ENCODE measurements at regions not wholly inside any gene's neighbourhood (a gene's known extent, or its start where the extent isn't known, plus 50 kb on each side); places are given as distances from the start of the nearest gene placed in this dataset.

- Mint-ChIP-seq H3K27me3 (ENCODE audit: unreplicated experiment) (no peaks in the 10 kb centered on the region), H3K36me3 (ENCODE audit: low read depth, unreplicated experiment) (no peaks in the 10 kb centered on the region), H3K4me3 (ENCODE audit: unreplicated experiment) (no peak overlapping the region), H3K27ac (ENCODE audit: unreplicated experiment) (no peak overlapping the region), H3K9me3 (ENCODE audit: unreplicated experiment) (no peaks in the 10 kb centered on the region), H3K4me1 (ENCODE audit: unreplicated experiment) (peaks cover 6% of the 10 kb centered on the region)
- TF ChIP-seq, protein P1, sequence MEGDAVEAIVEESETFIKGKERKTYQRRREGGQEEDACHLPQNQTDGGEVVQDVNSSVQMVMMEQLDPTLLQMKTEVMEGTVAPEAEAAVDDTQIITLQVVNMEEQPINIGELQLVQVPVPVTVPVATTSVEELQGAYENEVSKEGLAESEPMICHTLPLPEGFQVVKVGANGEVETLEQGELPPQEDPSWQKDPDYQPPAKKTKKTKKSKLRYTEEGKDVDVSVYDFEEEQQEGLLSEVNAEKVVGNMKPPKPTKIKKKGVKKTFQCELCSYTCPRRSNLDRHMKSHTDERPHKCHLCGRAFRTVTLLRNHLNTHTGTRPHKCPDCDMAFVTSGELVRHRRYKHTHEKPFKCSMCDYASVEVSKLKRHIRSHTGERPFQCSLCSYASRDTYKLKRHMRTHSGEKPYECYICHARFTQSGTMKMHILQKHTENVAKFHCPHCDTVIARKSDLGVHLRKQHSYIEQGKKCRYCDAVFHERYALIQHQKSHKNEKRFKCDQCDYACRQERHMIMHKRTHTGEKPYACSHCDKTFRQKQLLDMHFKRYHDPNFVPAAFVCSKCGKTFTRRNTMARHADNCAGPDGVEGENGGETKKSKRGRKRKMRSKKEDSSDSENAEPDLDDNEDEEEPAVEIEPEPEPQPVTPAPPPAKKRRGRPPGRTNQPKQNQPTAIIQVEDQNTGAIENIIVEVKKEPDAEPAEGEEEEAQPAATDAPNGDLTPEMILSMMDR (IDR thresholded peaks at IDR 0.05; ENCODE audit: unreplicated experiment): no peak
- no peak for DNase-seq (ENCODE audit: low spot score)
Observed at GRCh38 chr14:100396266-100396795, 73.2 kb downstream of the SLC25A47 start.

DNA sequence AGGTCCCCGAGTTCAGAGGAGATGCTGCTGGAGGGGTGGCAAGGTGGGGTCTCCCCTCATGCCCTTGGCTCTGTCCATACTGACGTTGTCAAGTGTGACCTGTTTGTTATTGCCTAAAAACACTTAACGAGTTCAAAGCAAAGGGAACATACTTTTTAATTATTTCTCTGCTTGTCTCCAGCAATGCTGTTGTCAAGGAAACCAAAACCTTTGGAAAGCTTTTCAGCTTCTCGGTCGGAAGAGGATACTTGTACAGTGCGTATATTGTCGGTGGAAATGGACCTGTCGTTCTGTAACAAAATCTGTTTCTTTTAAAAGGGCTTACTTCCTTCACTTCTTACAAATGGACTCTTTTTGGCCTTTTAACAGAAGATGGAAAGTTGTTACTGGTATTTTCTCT lies 73.9 kb downstream of the SLC25A47 start:
- no peak for DNase-seq (ENCODE audit: low spot score)
- H3K27me3 Mint-ChIP-seq (ENCODE audit: unreplicated experiment): no peaks in the 10 kb centered on the region
- no peaks in the 10 kb centered on the region for H3K36me3 Mint-ChIP-seq (ENCODE audit: low read depth, unreplicated experiment)
- no peak overlapping the region for H3K27ac Mint-ChIP-seq (ENCODE audit: unreplicated experiment)
- no peaks in the 10 kb centered on the region for H3K9me3 Mint-ChIP-seq (ENCODE audit: unreplicated experiment)
- H3K4me1 Mint-ChIP-seq (ENCODE audit: unreplicated experiment): peaks cover 6% of the 10 kb centered on the region
- no peak overlapping the region for H3K4me3 Mint-ChIP-seq (ENCODE audit: unreplicated experiment)
- TF ChIP-seq, protein P1 (IDR thresholded peaks at IDR 0.05; ENCODE audit: unreplicated experiment): no peak

GRCh38 chr14:100398044-100398443 lies 74.9 kb downstream of the SLC25A47 start:
- Mint-ChIP-seq H3K4me1 (ENCODE audit: unreplicated experiment) (peaks cover 6% of the 10 kb centered on the region), H3K9me3 (ENCODE audit: unreplicated experiment) (no peaks in the 10 kb centered on the region), H3K4me3 (ENCODE audit: unreplicated experiment) (no peak overlapping the region), H3K27ac (ENCODE audit: unreplicated experiment) (no peak overlapping the region), H3K27me3 (ENCODE audit: unreplicated experiment) (no peaks in the 10 kb centered on the region), H3K36me3 (ENCODE audit: low read depth, unreplicated experiment) (no peaks in the 10 kb centered on the region)
- DNase-seq (ENCODE audit: low spot score): no peak
- TF ChIP-seq, protein P1 (IDR thresholded peaks at IDR 0.05; ENCODE audit: unreplicated experiment): no peak

DNA sequence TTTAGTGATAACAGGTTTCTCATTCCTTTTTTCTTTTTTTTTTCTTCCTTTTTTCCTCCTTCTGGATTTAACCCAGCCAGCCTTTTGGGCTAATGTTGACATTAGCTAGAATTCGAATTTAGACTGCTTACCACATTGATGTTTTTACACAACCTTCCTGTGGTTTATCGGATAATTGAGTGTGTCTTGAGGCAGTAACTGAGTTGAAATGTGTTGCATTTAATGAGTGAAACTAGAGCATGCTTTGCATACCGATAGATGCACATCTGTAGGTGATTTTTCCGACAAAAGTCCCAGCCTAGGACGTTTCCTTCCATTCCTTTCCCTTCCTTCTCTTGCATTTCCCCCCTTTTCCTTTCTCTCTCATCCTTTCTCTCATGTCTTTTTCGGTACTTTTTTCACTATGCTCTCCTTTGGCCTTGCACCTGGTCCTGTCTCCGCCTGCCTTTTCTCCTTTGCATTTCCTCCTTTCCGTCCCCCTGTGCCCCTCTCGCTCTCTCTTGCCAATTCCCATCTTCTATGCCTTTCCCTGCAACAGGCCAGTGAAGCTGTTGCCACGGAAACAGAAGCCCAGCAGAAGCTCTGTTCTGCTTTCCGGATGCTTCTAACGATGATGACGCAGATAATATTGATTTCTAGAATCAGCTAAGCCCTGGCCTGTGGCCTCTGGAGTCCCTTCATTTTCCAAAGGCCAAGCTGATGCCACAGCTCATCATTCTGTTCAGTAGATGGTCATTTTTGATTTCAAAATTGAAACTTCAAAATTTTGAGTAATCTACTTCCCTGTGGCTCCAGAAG lies 76.1 kb downstream of the SLC25A47 start:
- no peaks in the 10 kb centered on the region for H3K36me3 Mint-ChIP-seq (ENCODE audit: low read depth, unreplicated experiment)
- no peak overlapping the region for H3K4me3 Mint-ChIP-seq (ENCODE audit: unreplicated experiment)
- TF ChIP-seq, protein P1 (IDR thresholded peaks at IDR 0.05; ENCODE audit: unreplicated experiment): no peak
- no peak overlapping the region for H3K27ac Mint-ChIP-seq (ENCODE audit: unreplicated experiment)
- no peaks in the 10 kb centered on the region for H3K27me3 Mint-ChIP-seq (ENCODE audit: unreplicated experiment)
- DNase-seq (ENCODE audit: low spot score): no peak
- H3K4me1 Mint-ChIP-seq (ENCODE audit: unreplicated experiment): peaks cover 6% of the 10 kb centered on the region
- no peaks in the 10 kb centered on the region for H3K9me3 Mint-ChIP-seq (ENCODE audit: unreplicated experiment)

DNA sequence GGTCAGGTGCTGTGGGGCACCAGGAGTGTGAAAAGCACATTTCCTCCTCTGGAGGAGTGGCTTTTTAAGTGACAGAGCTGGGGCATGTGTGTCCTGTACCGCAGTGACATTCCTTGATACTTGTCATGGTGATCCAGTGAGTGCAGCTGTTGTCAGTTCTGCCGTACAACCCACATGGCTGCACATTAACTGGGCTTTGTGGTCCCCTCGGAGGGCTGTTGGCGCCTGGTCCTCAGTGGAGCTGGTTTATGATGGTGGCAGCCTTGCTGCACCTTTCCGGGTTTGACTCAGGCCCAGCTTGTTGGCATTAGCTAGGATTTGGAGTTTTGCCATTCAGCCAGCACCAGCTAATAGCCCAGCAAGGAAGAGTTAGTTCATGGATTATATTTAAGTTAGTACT lies 77.0 kb downstream of the SLC25A47 start:
- DNase-seq (ENCODE audit: low spot score): no peak
- Mint-ChIP-seq H3K9me3 (ENCODE audit: unreplicated experiment) (no peaks in the 10 kb centered on the region), H3K36me3 (ENCODE audit: low read depth, unreplicated experiment) (peaks cover 3% of the 10 kb centered on the region), H3K4me1 (ENCODE audit: unreplicated experiment) (peaks cover 13% of the 10 kb centered on the region), H3K27me3 (ENCODE audit: unreplicated experiment) (no peaks in the 10 kb centered on the region), H3K4me3 (ENCODE audit: unreplicated experiment) (no peak overlapping the region), H3K27ac (ENCODE audit: unreplicated experiment) (no peak overlapping the region)
- TF ChIP-seq, protein P1 (IDR thresholded peaks at IDR 0.05; ENCODE audit: unreplicated experiment): no peak

Measured in endothelial cell (in vitro differentiated cells).